Activated gamma-delta T cell treated with anti-CD3 and anti-CD28 coated beads, Interleukin-2, amount 50 U/mL, for 16 hours (primary cell): ENCODE measurements at regions not wholly inside any gene's neighbourhood (a gene's known extent, or its start where the extent isn't known, plus 50 kb on each side); places are given as distances from the start of the nearest gene placed in this dataset.

Source experiments
- DNase-seq: peaks from one replicate; pipeline ENCODE4 v3.0.0-alpha.2; 2020; ENCODE audit warnings: low read depth

- DNase-seq = no peak
Observed at GRCh38 chr1:30479575-30479974, 243.8 kb downstream of the MATN1 start.

GRCh38 chr1:30478799-30479563 is 244.4 kb downstream of the MATN1 start:
- DNase-seq = no peak

GRCh38 chr1:30478283-30478682 is 245.1 kb downstream of the MATN1 start:
- DNase-seq = no peak

- no peak for DNase-seq
Observed at GRCh38 chr1:30477588-30477987, 245.8 kb downstream of the MATN1 start.

GRCh38 chr1:30476911-30477459 is 246.4 kb downstream of the MATN1 start:
- no peak for DNase-seq

- no peak for DNase-seq
Observed at GRCh38 chr1:30476476-30476875, 246.9 kb downstream of the MATN1 start.

- no peak for DNase-seq
Observed at GRCh38 chr1:30475966-30476365, 247.4 kb downstream of the MATN1 start.

- no peak for DNase-seq
Observed at GRCh38 chr1:30475201-30475600, 248.2 kb downstream of the MATN1 start.

- DNase-seq = no peak
Observed at GRCh38 chr1:30474818-30475200, 248.6 kb downstream of the MATN1 start.

GRCh38 chr1:30473922-30474817 is 249.2 kb downstream of the MATN1 start:
- DNase-seq = no peak

GRCh38 chr1:30472526-30472925 is 250.9 kb downstream of the MATN1 start:
- DNase-seq = no peak

- no peak for DNase-seq
Observed at GRCh38 chr1:30472009-30472408, 251.4 kb downstream of the MATN1 start.

GRCh38 chr1:30471307-30471706 is 252.1 kb downstream of the MATN1 start:
- no peak for DNase-seq

GRCh38 chr1:30469426-30469825 is 254.0 kb downstream of the MATN1 start:
- no peak for DNase-seq

GRCh38 chr1:30467101-30467500 is 256.3 kb downstream of the MATN1 start:
- no peak for DNase-seq

- no peak for DNase-seq
Observed at GRCh38 chr1:30466610-30467009, 256.8 kb downstream of the MATN1 start.

- DNase-seq = no peak
Observed at GRCh38 chr1:30466026-30466425, 257.4 kb downstream of the MATN1 start.

GRCh38 chr1:30465096-30465495 is 258.3 kb downstream of the MATN1 start:
- no peak for DNase-seq

GRCh38 chr1:30464187-30464617 is 259.2 kb downstream of the MATN1 start:
- no peak for DNase-seq

GRCh38 chr1:30462826-30463425 is 260.5 kb downstream of the MATN1 start:
- DNase-seq = no peak

GRCh38 chr1:30462166-30462565 is 261.2 kb downstream of the MATN1 start:
- DNase-seq = no peak

GRCh38 chr1:30461640-30462039 is 261.7 kb downstream of the MATN1 start:
- DNase-seq = no peak

GRCh38 chr1:30460661-30461060 is 262.7 kb downstream of the MATN1 start:
- DNase-seq = no peak
